SHP77 (cell line): ENCODE measurements at regions not wholly inside any gene's neighbourhood (a gene's known extent, or its start where the extent isn't known, plus 50 kb on each side); places are given as distances from the start of the nearest gene placed in this dataset.
"Not testable (repeated sequence)": the region's sequence is repeated elsewhere in the genome, so short reads cannot be mapped to it uniquely, and the experiment has no call there.

ENCODE experiments used
- DNase-seq, 2 experiments: peaks; one replicate each; lab custom pipeline; 2025; lab: John Stamatoyannopoulos, UW

- no peak for DNase-seq
Observed at GRCh38 chr6:113047148-113047547, 700.0 kb downstream of the RFPL4B start.

- no peak for DNase-seq
Observed at GRCh38 chr6:113047932-113048331, 700.8 kb downstream of the RFPL4B start.

- no peak for DNase-seq
Observed at GRCh38 chr6:113048741-113049140, 701.6 kb downstream of the RFPL4B start.

DNA sequence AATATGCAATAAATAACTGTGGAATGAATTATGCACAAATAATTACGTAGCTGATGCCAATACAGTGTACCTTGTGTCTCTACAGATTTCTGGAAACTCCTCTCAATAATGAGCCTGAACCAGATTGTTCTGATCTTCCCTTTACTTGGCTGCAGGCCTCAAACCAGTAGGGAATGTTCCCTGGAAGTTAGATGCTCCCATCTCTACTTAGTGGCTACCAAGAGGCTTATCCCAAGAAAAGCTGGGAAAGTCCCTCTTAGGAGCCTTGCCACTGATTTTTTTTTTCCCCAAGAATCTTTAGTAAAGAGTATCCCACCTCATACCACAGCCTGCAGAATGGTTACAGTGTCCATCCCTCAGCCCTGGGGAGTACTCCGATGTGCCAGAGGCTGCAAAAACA lies 702.1 kb downstream of the RFPL4B start:
- DNase-seq: no peak

DNA sequence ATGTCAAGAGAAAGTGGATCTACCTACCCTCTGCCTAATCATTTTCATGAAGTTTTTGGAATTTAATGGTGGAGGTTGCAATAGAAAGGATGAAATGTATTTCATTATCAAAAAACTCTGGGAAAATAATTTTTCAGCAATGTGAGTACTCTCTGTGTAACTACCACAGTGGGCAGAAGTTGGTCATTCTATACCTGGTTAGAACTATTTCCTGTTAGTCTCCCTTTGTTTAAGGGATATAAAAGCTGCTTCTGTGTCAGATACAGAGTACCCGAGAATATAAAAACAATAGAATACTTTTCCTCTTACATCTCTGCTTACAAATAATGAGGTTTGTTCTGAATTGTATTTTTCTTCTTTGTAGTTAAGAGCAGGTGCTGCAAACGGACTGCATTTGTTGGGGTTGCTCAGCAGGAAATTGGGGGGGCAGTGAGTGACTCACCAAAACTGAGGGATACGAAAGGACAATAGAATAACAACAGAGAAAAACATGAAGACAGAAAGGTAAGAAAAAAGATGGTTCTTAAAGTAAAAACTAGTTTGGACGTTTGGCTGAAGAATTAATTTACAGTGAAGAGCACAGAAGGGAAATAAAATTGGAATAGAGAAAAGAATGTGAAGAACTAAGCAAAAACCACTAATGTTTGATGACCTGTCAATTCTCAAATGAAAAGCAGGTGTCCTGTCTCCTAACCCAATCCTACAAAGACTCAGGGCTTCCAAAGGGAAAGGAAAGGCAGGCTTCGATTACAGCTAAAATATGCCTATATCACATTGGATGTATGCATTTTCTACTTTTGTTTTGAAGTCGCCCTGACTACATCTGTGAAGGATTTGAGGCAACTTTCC lies 703.1 kb downstream of the RFPL4B start:
- DNase-seq: no peak

DNA sequence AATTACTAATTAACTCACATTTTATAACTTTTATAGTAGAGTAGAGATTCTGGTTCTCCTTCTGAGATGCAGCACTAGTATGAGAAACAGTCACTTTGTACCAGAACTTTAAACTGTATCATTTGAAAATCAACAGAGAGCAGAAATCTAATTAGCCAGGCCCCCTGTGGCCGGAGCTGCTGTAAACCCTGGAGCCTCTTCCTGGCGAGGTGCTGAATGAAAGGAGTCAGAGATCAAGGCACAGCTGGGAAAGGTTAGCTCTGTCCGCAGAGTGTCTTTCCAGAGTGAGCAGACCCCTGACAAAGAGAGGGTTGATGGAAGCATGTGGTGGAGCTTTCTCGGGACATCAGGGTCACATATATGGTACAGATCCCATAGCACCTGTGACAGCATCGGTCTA lies 703.8 kb downstream of the RFPL4B start:
- DNase-seq: peak in 1 of 2 experiments; percentile 4

DNA sequence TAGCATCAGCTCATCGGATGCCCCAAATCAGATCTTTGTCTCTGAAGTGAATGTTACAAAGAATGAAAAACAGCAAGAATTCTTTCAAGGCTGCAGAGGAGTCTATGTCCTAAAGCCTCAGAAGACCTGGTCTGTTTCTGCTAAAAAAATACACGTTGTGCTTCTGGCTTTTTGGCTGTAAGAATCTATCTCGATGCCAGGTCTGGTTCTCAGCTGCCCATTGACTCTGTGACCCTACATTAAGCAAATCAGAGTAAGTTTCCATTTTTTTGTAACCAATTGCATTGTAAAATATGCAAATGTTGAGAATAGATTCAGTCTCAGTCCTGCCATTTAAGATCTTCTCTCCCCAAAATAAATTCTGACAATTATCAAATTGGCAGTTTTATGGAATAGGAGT lies 705.4 kb downstream of the RFPL4B start:
- no peak for DNase-seq

GRCh38 chr6:113055061-113055460 lies 707.9 kb downstream of the RFPL4B start:
- DNase-seq: no peak

GRCh38 chr6:113055998-113056397 lies 708.9 kb downstream of the RFPL4B start:
- no peak for DNase-seq

- DNase-seq: no peak
Observed at GRCh38 chr6:113057567-113058053, 710.5 kb downstream of the RFPL4B start.

- DNase-seq: no peak
Observed at GRCh38 chr6:113060664-113061063, 713.5 kb downstream of the RFPL4B start.

DNA sequence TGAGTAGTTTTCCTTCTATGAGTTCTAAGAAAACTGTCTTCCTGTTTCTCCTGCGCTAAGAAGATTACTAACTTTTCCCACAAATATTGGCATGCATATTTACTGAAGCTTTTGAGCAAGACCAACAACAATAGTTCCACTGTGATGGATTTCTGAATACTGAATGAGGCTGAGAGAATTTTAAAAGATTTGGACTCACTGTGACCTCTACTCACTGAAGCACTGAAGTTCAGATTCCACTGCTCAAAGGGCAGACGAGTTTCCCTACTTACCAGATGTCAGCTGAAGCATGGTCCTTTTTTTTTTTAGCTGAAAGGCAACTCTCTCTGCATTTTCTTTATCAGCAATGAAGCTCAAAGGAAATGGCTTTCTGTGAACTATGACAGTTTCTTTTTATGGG lies 718.5 kb downstream of the RFPL4B start:
- DNase-seq: no peak

GRCh38 chr6:113067612-113068275 lies 720.6 kb downstream of the RFPL4B start:
- no peak for DNase-seq

DNA sequence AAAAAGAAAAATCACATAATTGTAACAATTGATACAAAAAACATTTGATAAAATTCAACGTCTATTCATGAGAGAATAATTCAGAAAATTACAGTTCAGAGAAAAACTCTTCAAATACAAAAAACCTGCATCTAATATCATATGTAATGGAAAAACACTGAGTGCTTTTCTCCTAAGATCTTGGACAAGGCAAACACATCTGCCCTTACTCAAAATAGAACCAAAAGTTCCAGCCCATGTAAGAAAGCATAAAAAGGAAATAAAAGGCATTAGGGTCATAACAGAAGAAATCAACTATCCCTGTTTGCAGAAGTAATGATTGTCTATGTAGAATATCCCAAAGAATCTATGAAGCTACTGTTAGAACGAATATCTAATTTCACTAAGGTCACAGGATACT lies 721.4 kb downstream of the RFPL4B start:
- DNase-seq: no peak

GRCh38 chr6:113070681-113071080 lies 723.6 kb downstream of the RFPL4B start:
- DNase-seq: not testable (repeated sequence)

GRCh38 chr6:113073611-113074191 lies 726.6 kb downstream of the RFPL4B start:
- DNase-seq: no peak

DNA sequence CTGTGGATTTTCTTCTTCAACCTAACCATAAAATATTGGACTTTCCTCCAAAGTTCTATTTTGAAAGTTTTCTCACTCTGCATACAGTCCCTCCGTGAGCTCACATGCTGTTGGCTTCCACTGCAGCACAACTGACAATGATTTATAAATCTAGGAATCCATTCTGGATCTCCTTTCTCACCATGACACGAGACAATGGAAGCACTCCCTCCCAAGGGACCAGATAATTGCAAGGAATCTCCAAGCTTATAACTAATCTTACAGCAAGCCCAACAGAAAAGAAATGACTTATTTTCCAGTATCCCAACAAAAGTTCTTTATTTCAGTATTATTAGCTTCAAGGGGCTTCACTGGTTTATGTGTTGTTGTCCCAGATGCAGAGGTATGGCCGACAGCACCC lies 729.0 kb downstream of the RFPL4B start:
- DNase-seq: no peak

- no peak for DNase-seq
Observed at GRCh38 chr6:113076816-113077215, 729.7 kb downstream of the RFPL4B start.

GRCh38 chr6:113077794-113078193 lies 730.7 kb downstream of the RFPL4B start:
- DNase-seq: no peak

DNA sequence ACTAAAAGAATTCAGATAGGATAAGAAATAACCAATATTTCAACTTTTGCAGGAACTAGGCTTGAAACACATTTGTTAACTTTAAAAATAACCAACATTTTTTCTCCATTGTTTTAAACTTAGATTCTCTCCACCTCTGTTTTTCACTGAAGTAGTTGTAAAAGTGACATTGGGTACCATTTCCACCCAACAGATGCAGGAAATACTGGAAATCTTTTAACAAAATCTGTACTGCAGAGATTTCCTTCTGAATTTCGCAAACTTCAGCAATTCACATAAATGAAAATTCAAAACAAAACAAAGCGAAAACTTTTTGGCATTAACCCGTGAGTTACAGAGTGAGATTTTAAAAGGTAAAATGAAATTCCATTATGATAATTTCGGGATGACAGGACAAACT lies 731.7 kb downstream of the RFPL4B start:
- no peak for DNase-seq

DNA sequence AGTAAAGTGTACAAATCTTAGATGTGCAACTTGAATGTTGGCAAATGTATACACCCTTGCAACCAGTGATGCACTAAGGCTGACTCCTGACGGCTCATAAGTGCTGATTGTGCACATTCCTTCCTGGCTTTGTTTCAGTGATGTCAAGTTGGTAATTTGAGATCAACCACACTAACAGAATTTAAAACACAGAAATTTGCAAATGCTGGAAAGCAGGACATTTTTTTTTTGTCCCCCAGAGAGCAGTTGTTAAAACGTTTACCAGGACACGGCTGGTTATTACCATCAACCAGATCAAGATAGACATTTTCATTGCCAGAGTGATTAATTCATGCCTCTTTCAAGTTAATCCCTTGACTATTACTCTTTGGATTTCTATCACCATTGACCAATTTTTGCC lies 735.6 kb downstream of the RFPL4B start:
- no peak for DNase-seq

DNA sequence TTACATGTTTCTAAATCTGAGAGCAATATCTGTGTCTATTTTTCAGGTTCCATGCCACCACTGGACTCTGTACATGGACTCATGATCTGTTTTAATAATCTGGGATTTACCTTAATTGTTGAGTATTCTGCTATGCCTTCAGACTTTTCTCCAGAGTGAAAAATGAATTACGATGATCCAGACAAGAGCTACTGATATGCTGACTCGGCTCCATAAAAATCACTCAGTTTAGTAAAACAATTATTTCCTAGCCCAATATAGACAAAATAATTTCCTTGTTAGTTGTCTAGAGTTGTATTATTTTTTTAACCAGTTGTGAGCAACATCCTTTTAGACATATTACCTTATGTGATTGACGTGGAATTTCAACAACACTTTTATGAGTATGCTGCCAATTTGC lies 736.8 kb downstream of the RFPL4B start:
- DNase-seq: no peak

DNA sequence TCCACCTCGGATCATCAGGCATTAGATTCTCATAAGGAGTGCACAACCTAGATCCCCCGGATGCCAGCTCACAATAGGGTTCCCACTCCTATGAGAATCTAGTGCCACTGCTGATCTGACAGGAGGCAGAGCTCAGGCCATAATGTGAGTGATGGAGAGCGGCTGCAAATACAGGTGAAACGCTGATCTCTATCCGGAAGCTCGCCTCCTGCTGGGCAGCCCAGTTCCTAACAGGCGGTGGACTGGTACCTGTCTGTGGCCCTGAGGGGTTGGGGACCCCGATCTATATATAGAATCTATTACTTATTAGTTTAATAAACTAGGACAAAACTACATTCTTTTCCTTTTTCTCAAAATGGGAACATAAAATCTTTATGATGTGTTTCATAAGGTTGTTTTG lies 741.9 kb downstream of the RFPL4B start:
- no peak for DNase-seq
